GM23338 (cell line): ENCODE measurements at regions not wholly inside any gene's neighbourhood (a gene's known extent, or its start where the extent isn't known, plus 50 kb on each side); places are given as distances from the start of the nearest gene placed in this dataset.

Experiments used
- CREB1 ChIP-seq: fragments of 250-450 bp; sonication (Bioruptor Pico); IDR thresholded peaks from 2 replicates; pipeline ENCODE4 v1.5.0; 2020; ENCODE audit warnings: low read depth, mild to moderate bottlenecking, moderate library complexity
- CTCF ChIP-seq, 2 experiments: fragments of 200-600 bp in 1 of 2; sonication (generic) in 1 of 2; conservative IDR thresholded peaks; 2 replicates each; pipeline versions ENCODE4 v1.5.1 to v1.6.1; 2016 to 2017; ENCODE audit warnings: antibody characterized with exemption in 2 of 2, low read depth in 2 of 2, mild to moderate bottlenecking in 2 of 2, moderate library complexity in 1 of 2
- ETS1 ChIP-seq: IDR thresholded peaks from 2 replicates; pipeline ENCODE4 v1.6.1; 2016; ENCODE audit warnings: antibody characterized with exemption
- EZH2 ChIP-seq: fragments of 200-600 bp; sonication (generic); IDR thresholded peaks from one replicate; pipeline ENCODE4 v1.8.0; 2017; ENCODE audit warnings: antibody characterized with exemption, mild to moderate bottlenecking, low read depth; ENCODE audit not compliant: unreplicated experiment
- EZH2phosphoT487 ChIP-seq: fragments of 200-600 bp; sonication (generic); IDR thresholded peaks from one replicate; pipeline ENCODE4 v1.8.1; 2018; ENCODE audit warnings: antibody characterized with exemption; ENCODE audit not compliant: unreplicated experiment
- JUNB ChIP-seq: IDR thresholded peaks from one replicate; pipeline ENCODE4 v1.6.1; 2016; ENCODE audit warnings: antibody characterized with exemption; ENCODE audit not compliant: unreplicated experiment
- NANOG ChIP-seq: IDR thresholded peaks from 2 replicates; pipeline ENCODE4 v1.6.1; 2016; ENCODE audit warnings: antibody characterized with exemption, borderline replicate concordance
- POLR2AphosphoS5 ChIP-seq: IDR thresholded peaks from 2 replicates; pipeline ENCODE4 v1.6.1; 2016; ENCODE audit warnings: antibody characterized with exemption, low read depth
- STAT1 ChIP-seq: IDR thresholded peaks from one replicate; pipeline ENCODE4 v1.6.1; 2016; ENCODE audit warnings: antibody characterized with exemption; ENCODE audit not compliant: unreplicated experiment
- ZNF114 ChIP-seq: fragments of 250-450 bp; sonication (Bioruptor Pico); IDR thresholded peaks from 2 replicates; pipeline ENCODE4 v1.5.0; 2020; ENCODE audit warnings: mild to moderate bottlenecking, moderate library complexity
- ZNF331 ChIP-seq: fragments of 250-450 bp; sonication (Bioruptor Pico); IDR thresholded peaks from 2 replicates; pipeline ENCODE4 v1.5.0; 2020; ENCODE audit warnings: low read depth, mild to moderate bottlenecking, moderate library complexity
- TF ChIP-seq, protein P1 (sequence below): IDR thresholded peaks from one replicate; pipeline ENCODE4 v1.6.1; 2018; ENCODE audit warnings: antibody characterized with exemption; ENCODE audit not compliant: unreplicated experiment
- TF ChIP-seq, protein P2 (sequence below): fragments of 250-450 bp; sonication (Bioruptor Pico); IDR thresholded peaks from 2 replicates; pipeline ENCODE4 v1.5.0; 2020; ENCODE audit warnings: mild to moderate bottlenecking, moderate library complexity

DNA sequence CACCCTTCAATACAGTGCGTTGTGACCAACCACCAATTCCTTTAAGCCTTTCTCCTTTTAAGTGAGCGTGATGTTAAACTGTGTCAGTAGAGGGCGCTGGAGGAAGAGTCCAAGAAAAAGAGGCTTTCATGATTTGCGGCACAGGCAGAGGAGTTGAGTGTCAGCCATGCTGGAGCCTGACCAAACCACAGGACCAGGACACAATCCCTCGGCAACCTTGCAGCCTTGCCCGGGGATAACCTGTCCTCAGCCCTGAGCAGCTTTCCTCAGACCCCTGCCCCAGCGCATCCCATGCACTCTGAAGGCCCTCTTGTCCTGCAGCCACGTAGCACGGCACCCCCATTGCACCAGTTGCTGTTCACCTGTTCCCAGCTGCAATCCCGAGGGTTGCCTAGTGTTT, 53.5 kb upstream of the SMIM31 start:
- TF ChIP-seq JUNB (no peak), CTCF (conservative IDR thresholded peaks at IDR 0.05; ENCODE audit: low read depth in 2 of 2) (peak; percentile 78 to 86), EZH2phosphoT487 (no peak), POLR2AphosphoS5 (no peak), EZH2 (no peak), NANOG (no peak), CREB1 (no peak), ETS1 (no peak), ZNF114 (CRISPR knock-in tag) (peak; percentile 52; the same call in 1 of the 2 replicates), ZNF331 (CRISPR knock-in tag) (no peak), STAT1 (no peak)
- TF ChIP-seq, protein P1, sequence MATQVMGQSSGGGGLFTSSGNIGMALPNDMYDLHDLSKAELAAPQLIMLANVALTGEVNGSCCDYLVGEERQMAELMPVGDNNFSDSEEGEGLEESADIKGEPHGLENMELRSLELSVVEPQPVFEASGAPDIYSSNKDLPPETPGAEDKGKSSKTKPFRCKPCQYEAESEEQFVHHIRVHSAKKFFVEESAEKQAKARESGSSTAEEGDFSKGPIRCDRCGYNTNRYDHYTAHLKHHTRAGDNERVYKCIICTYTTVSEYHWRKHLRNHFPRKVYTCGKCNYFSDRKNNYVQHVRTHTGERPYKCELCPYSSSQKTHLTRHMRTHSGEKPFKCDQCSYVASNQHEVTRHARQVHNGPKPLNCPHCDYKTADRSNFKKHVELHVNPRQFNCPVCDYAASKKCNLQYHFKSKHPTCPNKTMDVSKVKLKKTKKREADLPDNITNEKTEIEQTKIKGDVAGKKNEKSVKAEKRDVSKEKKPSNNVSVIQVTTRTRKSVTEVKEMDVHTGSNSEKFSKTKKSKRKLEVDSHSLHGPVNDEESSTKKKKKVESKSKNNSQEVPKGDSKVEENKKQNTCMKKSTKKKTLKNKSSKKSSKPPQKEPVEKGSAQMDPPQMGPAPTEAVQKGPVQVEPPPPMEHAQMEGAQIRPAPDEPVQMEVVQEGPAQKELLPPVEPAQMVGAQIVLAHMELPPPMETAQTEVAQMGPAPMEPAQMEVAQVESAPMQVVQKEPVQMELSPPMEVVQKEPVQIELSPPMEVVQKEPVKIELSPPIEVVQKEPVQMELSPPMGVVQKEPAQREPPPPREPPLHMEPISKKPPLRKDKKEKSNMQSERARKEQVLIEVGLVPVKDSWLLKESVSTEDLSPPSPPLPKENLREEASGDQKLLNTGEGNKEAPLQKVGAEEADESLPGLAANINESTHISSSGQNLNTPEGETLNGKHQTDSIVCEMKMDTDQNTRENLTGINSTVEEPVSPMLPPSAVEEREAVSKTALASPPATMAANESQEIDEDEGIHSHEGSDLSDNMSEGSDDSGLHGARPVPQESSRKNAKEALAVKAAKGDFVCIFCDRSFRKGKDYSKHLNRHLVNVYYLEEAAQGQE = no peak
- TF ChIP-seq, protein P2, sequence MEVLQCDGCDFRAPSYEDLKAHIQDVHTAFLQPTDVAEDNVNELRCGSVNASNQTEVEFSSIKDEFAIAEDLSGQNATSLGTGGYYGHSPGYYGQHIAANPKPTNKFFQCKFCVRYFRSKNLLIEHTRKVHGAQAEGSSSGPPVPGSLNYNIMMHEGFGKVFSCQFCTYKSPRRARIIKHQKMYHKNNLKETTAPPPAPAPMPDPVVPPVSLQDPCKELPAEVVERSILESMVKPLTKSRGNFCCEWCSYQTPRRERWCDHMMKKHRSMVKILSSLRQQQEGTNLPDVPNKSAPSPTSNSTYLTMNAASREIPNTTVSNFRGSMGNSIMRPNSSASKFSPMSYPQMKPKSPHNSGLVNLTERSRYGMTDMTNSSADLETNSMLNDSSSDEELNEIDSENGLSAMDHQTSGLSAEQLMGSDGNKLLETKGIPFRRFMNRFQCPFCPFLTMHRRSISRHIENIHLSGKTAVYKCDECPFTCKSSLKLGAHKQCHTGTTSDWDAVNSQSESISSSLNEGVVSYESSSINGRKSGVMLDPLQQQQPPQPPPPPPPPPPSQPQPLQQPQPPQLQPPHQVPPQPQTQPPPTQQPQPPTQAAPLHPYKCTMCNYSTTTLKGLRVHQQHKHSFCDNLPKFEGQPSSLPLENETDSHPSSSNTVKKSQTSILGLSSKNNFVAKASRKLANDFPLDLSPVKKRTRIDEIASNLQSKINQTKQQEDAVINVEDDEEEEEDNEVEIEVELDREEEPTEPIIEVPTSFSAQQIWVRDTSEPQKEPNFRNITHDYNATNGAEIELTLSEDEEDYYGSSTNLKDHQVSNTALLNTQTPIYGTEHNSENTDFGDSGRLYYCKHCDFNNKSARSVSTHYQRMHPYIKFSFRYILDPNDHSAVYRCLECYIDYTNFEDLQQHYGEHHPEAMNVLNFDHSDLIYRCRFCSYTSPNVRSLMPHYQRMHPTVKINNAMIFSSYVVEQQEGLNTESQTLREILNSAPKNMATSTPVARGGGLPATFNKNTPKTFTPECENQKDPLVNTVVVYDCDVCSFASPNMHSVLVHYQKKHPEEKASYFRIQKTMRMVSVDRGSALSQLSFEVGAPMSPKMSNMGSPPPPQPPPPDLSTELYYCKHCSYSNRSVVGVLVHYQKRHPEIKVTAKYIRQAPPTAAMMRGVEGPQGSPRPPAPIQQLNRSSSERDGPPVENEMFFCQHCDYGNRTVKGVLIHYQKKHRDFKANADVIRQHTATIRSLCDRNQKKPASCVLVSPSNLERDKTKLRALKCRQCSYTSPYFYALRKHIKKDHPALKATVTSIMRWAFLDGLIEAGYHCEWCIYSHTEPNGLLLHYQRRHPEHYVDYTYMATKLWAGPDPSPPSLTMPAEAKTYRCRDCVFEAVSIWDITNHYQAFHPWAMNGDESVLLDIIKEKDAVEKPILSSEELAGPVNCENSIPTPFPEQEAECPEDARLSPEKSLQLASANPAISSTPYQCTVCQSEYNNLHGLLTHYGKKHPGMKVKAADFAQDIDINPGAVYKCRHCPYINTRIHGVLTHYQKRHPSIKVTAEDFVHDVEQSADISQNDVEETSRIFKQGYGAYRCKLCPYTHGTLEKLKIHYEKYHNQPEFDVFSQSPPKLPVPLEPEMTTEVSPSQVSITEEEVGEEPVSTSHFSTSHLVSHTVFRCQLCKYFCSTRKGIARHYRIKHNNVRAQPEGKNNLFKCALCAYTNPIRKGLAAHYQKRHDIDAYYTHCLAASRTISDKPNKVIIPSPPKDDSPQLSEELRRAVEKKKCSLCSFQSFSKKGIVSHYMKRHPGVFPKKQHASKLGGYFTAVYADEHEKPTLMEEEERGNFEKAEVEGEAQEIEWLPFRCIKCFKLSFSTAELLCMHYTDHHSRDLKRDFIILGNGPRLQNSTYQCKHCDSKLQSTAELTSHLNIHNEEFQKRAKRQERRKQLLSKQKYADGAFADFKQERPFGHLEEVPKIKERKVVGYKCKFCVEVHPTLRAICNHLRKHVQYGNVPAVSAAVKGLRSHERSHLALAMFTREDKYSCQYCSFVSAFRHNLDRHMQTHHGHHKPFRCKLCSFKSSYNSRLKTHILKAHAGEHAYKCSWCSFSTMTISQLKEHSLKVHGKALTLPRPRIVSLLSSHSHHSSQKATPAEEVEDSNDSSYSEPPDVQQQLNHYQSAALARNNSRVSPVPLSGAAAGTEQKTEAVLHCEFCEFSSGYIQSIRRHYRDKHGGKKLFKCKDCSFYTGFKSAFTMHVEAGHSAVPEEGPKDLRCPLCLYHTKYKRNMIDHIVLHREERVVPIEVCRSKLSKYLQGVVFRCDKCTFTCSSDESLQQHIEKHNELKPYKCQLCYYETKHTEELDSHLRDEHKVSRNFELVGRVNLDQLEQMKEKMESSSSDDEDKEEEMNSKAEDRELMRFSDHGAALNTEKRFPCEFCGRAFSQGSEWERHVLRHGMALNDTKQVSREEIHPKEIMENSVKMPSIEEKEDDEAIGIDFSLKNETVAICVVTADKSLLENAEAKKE (CRISPR knock-in tag) = peak; percentile 79
